K562 (cell line): ENCODE measurements at regions not wholly inside any gene's neighbourhood (a gene's known extent, or its start where the extent isn't known, plus 50 kb on each side); places are given as distances from the start of the nearest gene placed in this dataset.

Source experiments
- ATAC-seq: fragments of 200-7000 bp; cut with Tn5 transposase; 3 replicates; pipeline ENCODE4 v1.9.1; 2020; ENCODE audit warnings: moderate library complexity
- BruUV-seq: library from RNA; stranded (reverse); fragments of 400-500 nt; replicated peaks from 2 replicates; lab custom pipeline; 2021; lab: Mats Ljungman, UMichigan
- CTCF ChIA-PET: fragments of 300-600 bp; formaldehyde crosslinking; extraction: SDS; loops from one replicate; lab custom pipeline; 2021; ENCODE audit warnings: low intra/inter-chr PET ratio; lab: Yijun Ruan, JAX
- POLR2A ChIA-PET: fragments of 300-600, 350-650 bp; sonication (Branson Sonifier 250); formaldehyde crosslinking; extraction: SDS; loops from one replicate; lab custom pipeline; 2021; ENCODE audit warnings: antibody characterized with exemption, inconsistent platforms; lab: Yijun Ruan, JAX
- DNase-seq, 4 experiments: peaks; one replicate each; pipeline versions ENCODE4 v3.0.0 to v3.0.0-alpha.2; 2011 to 2018; ENCODE audit warnings: low spot score in 3 of 4, mixed read lengths in 3 of 4; ENCODE audit errors: extremely low read depth in 1 of 4
- FAIRE-seq: peaks from 2 replicates; lab custom pipeline; 2011; peaks lifted over from hg19 to GRCh38; lab: Jason Lieb, UNC
- H2AFZ ChIP-seq: 2 replicates; pipeline ENCODE4 v1.6.0; 2011; ENCODE audit warnings: low read depth, low read length, control low read depth, inconsistent platforms
- H3K27ac ChIP-seq: fragments of 200-600 bp; 3 replicates; pipeline ENCODE4 v1.8.0; 2011; ENCODE audit warnings: low read depth, mild to moderate bottlenecking, control low read depth, inconsistent platforms, low read length, moderate library complexity, mixed read lengths; ENCODE audit errors: extremely low read depth
- H3K27me3 ChIP-seq, 2 experiments: fragments of 300-600 bp in 1 of 2; 2 replicates in 1 of 2; 3 replicates in 1 of 2; pipeline versions ENCODE4 v1.6.0 to v1.8.0; 2011; ENCODE audit warnings: inconsistent platforms in 2 of 2, low read length in 2 of 2, mild to moderate bottlenecking in 1 of 2, mixed read lengths in 1 of 2, moderate library complexity in 1 of 2; ENCODE audit not compliant: control insufficient read depth in 2 of 2, insufficient read depth in 2 of 2
- H3K36me3 ChIP-seq: fragments of 300-600 bp; 3 replicates; pipeline ENCODE4 v1.8.0; 2011; ENCODE audit warnings: mild to moderate bottlenecking, low read length, inconsistent platforms; ENCODE audit not compliant: control insufficient read depth, insufficient read depth
- H3K4me1 ChIP-seq, 2 experiments: fragments of 200-600 bp in 1 of 2; replicated peaks in 1 of 2; 2 replicates in 1 of 2; 3 replicates in 1 of 2; pipeline versions ENCODE4 v1.5.1 to v1.8.0; 2011; ENCODE audit warnings: inconsistent platforms in 2 of 2, low read length in 2 of 2, mild to moderate bottlenecking in 1 of 2, mixed read lengths in 1 of 2, moderate library complexity in 1 of 2; ENCODE audit not compliant: control insufficient read depth in 2 of 2, insufficient read depth in 2 of 2
- H3K4me2 ChIP-seq: 2 replicates; pipeline ENCODE4 v1.6.1; 2011; ENCODE audit warnings: low read length, control low read depth, inconsistent platforms, mixed read lengths; ENCODE audit not compliant: insufficient read depth
- H3K4me3 ChIP-seq: fragments of 200-600 bp; sonication (generic), shearing (Covaris generic); 2 replicates; pipeline ENCODE4 v1.5.1; 2016; ENCODE audit warnings: control low read depth, inconsistent platforms
- H3K79me2 ChIP-seq: fragments of 200-600 bp; 3 replicates; pipeline ENCODE4 v1.8.0; 2011; ENCODE audit warnings: low read length, inconsistent platforms; ENCODE audit not compliant: control insufficient read depth, insufficient read depth
- H3K9ac ChIP-seq, 2 experiments: 2 replicates each; pipeline versions ENCODE4 v1.6.0 to v1.6.1; 2011; ENCODE audit warnings: low read depth in 2 of 2, low read length in 2 of 2, control low read depth in 1 of 2, inconsistent platforms in 1 of 2, mild to moderate bottlenecking in 1 of 2, mixed read lengths in 1 of 2; ENCODE audit not compliant: insufficient read depth in 1 of 2
- H3K9me1 ChIP-seq: one replicate; pipeline ENCODE4 v1.6.0; 2011; ENCODE audit warnings: inconsistent platforms, mild to moderate bottlenecking, low read length, moderate library complexity; ENCODE audit not compliant: control insufficient read depth, insufficient read depth
- H3K9me3 ChIP-seq: replicated peaks from 2 replicates; pipeline ENCODE4 v1.5.1; 2011; ENCODE audit warnings: low read depth, low read length, inconsistent platforms; ENCODE audit not compliant: control insufficient read depth, insufficient read depth
- H4K20me1 ChIP-seq: replicated peaks from 2 replicates; pipeline ENCODE4 v1.6.1; 2011; ENCODE audit warnings: low read length, inconsistent platforms, mixed read lengths; ENCODE audit not compliant: control insufficient read depth, insufficient read depth
- CREB1 ChIP-seq, 2 experiments: sonication (generic) in 1 of 2; formaldehyde crosslinking in 1 of 2; IDR thresholded peaks; 2 replicates each; pipeline versions ENCODE4 v1.6.1 to v1.8.0; 2012 to 2022; ENCODE audit warnings: inconsistent platforms in 1 of 2, mild to moderate bottlenecking in 1 of 2, missing genetic modification reagents in 1 of 2, moderate library complexity in 1 of 2
- ETS2 ChIP-seq: IDR thresholded peaks from 2 replicates; pipeline ENCODE4 v1.6.1; 2016; ENCODE audit warnings: borderline replicate concordance, missing genetic modification characterization, mild to moderate bottlenecking, moderate library complexity, missing compliant biosample characterization; ENCODE audit not compliant: poor library complexity, severe bottlenecking
- LEF1 ChIP-seq: fragments of 450-650 bp; IDR thresholded peaks from 2 replicates; pipeline ENCODE4 v1.6.1; 2016; ENCODE audit warnings: mild to moderate bottlenecking
- MED1 ChIP-seq: sonication (generic); formaldehyde crosslinking; IDR thresholded peaks from 2 replicates; pipeline ENCODE4 v1.8.1; 2023; ENCODE audit warnings: missing genetic modification reagents, borderline replicate concordance
- ZNF12 ChIP-seq: sonication (generic); formaldehyde crosslinking; IDR thresholded peaks from 2 replicates; pipeline ENCODE4 v1.4.0; 2020; ENCODE audit warnings: mild to moderate bottlenecking, missing genetic modification reagents
- ZNF277 ChIP-seq: fragments of 250-450 bp; sonication (Bioruptor Pico); IDR thresholded peaks from 2 replicates; pipeline ENCODE4 v1.8.0; 2022; ENCODE audit warnings: inconsistent platforms, mild to moderate bottlenecking, moderate library complexity, borderline replicate concordance
- ZNF699 ChIP-seq: fragments of 250-450 bp; sonication (Bioruptor Pico); IDR thresholded peaks from 2 replicates; pipeline ENCODE4 v1.8.0; 2021; ENCODE audit warnings: mild to moderate bottlenecking, moderate library complexity; ENCODE audit not compliant: insufficient replicate concordance
- WGBS: fragments of 100-300 bp; shearing (Covaris generic); methylation state at CpG from one replicate; pipeline ENCODE4 v1.1.6; 2016; ENCODE audit warnings: low coverage, mixed read lengths; ENCODE audit not compliant: insufficient coverage; ENCODE audit errors: missing lambda C conversion rate; 5-methylcytosine and 5-hydroxymethylcytosine counted together
- in situ Hi-C: fragments of 300-500 bp; cut with MboI; formaldehyde crosslinking; loops from 4 replicates; pipeline ENCODE4 v1.15.0; 2018; ENCODE audit warnings: inconsistent platforms, mixed read lengths
- intact Hi-C: fragments of 100-400 bp; cut with micrococcal nuclease; formaldehyde crosslinking; loops from 2 replicates; pipeline ENCODE4 v1.14.2; 2022

GRCh38 chr4:81642543-81642942 is 170.8 kb upstream of the RASGEF1B start:
- Histone ChIP-seq H3K4me1 (no peaks in the 10 kb centered on the region), H3K79me2 (no peaks in the 10 kb centered on the region), H3K27me3 (no peaks in the 10 kb centered on the region; a peak in 1 of 5 replicates), H4K20me1 (no peaks in the 10 kb centered on the region), H2AFZ (no peak overlapping the region), H3K36me3 (no peaks in the 10 kb centered on the region), H3K4me3 (no peak overlapping the region), H3K9ac (no peak overlapping the region), H3K4me2 (no peak overlapping the region), H3K9me1 (no peaks in the 10 kb centered on the region), H3K9me3 (no peaks in the 10 kb centered on the region), H3K27ac (no peak overlapping the region)
- WGBS: 0% methylated on average over 3 of the region's 3 CpGs
- FAIRE-seq: no peak
- no peak for ATAC-seq
- DNase-seq: no peak
- BruUV-seq: no TSS peak
- intact Hi-C loops (no loop called here), in situ Hi-C loops (no loop called here)
- TF ChIP-seq ZNF277: no peak
- CTCF ChIA-PET: no interaction called here
- POLR2A ChIA-PET: no interaction called here

GRCh38 chr4:81639248-81639647 is 167.5 kb upstream of the RASGEF1B start:
- no peaks in the 10 kb centered on the region for H3K9me3 ChIP-seq
- H2AFZ ChIP-seq: no peak overlapping the region
- 0% methylated on average over 1 of the region's 1 CpG for WGBS
- H3K4me1 ChIP-seq: no peaks in the 10 kb centered on the region
- no peaks in the 10 kb centered on the region for H3K79me2 ChIP-seq
- H3K36me3 ChIP-seq: no peaks in the 10 kb centered on the region
- H3K9me1 ChIP-seq: no peaks in the 10 kb centered on the region
- POLR2A ChIA-PET: no interaction called here
- ATAC-seq: no peak
- no peak overlapping the region for H3K9ac ChIP-seq
- in situ Hi-C loops (no loop called here), intact Hi-C loops (no loop called here)
- TF ChIP-seq ZNF12 (no peak), LEF1 (no peak), ETS2 (tag) (no peak), MED1 (no peak), ZNF699 (CRISPR knock-in tag) (no peak), CREB1 (IDR thresholded peaks at IDR 0.05) (no peak), CREB1 (CRISPR knock-in tag; IDR thresholded peaks at IDR 0.05) (no peak)
- H3K27me3 ChIP-seq: no peaks in the 10 kb centered on the region; a peak in 1 of 5 replicates
- no peaks in the 10 kb centered on the region for H4K20me1 ChIP-seq
- no peak for FAIRE-seq
- H3K4me3 ChIP-seq: no peak overlapping the region
- CTCF ChIA-PET: no interaction called here
- no TSS peak for BruUV-seq
- H3K4me2 ChIP-seq: no peak overlapping the region
- DNase-seq: no peak
- no peak overlapping the region for H3K27ac ChIP-seq
